ENCODE measurements at regions not wholly inside any gene's neighbourhood (a gene's known extent, or its start where the extent isn't known, plus 50 kb on each side); places are given as distances from the start of the nearest gene placed in this dataset.
"Not testable (repeated sequence)": the region's sequence is repeated elsewhere in the genome, so short reads cannot be mapped to it uniquely, and the experiment has no call there.

- DNase-seq (ENCODE audit: low read depth): no peak
These were observed 199.7 kb downstream of the CRLF2 start for GRCh38 chrX:1012678-1013300.

- DNase-seq (ENCODE audit: low read depth): no peak
These were observed 200.7 kb downstream of the CRLF2 start for GRCh38 chrX:1011691-1012283.

GRCh38 chrX:1009771-1010170 is 202.7 kb downstream of the CRLF2 start:
- DNase-seq (ENCODE audit: low read depth): no peak

GRCh38 chrX:1006156-1006730 is 206.2 kb downstream of the CRLF2 start:
- no peak for DNase-seq (ENCODE audit: low read depth)

- no peak for DNase-seq (ENCODE audit: low read depth)
These were observed 209.8 kb downstream of the CRLF2 start for GRCh38 chrX:1002611-1003010.

- peak; percentile 25 for DNase-seq (ENCODE audit: low read depth)
These were observed 214.8 kb downstream of the CRLF2 start for GRCh38 chrX:997631-998137.

- no peak for DNase-seq (ENCODE audit: low read depth)
These were observed 217.7 kb downstream of the CRLF2 start for GRCh38 chrX:994780-995179.

- peak; percentile 100 for DNase-seq (ENCODE audit: low read depth)
These were observed 222.4 kb downstream of the CRLF2 start for GRCh38 chrX:989959-990510.

GRCh38 chrX:988530-988929 is 223.9 kb downstream of the CRLF2 start:
- DNase-seq (ENCODE audit: low read depth): not testable (repeated sequence)

GRCh38 chrX:981791-982626 is 230.4 kb downstream of the CRLF2 start:
- DNase-seq (ENCODE audit: low read depth): peak; percentile 70

- DNase-seq (ENCODE audit: low read depth): no peak
These were observed 231.7 kb downstream of the CRLF2 start for GRCh38 chrX:980587-981235.

GRCh38 chrX:979127-979526 is 233.3 kb downstream of the CRLF2 start:
- DNase-seq (ENCODE audit: low read depth): not testable (repeated sequence)

GRCh38 chrX:973010-973632 is 239.3 kb downstream of the CRLF2 start:
- DNase-seq (ENCODE audit: low read depth): no peak

- DNase-seq (ENCODE audit: low read depth): no peak
These were observed 244.1 kb downstream of the CRLF2 start for GRCh38 chrX:968148-968965.

- DNase-seq (ENCODE audit: low read depth): no peak
These were observed 245.9 kb downstream of the CRLF2 start for GRCh38 chrX:966396-967070.

GRCh38 chrX:964831-965416 is 247.5 kb downstream of the CRLF2 start:
- peak; percentile 32 for DNase-seq (ENCODE audit: low read depth)

GRCh38 chrX:960821-961220 is 251.6 kb downstream of the CRLF2 start:
- DNase-seq (ENCODE audit: low read depth): no peak

GRCh38 chrX:959595-959994 is 252.9 kb downstream of the CRLF2 start:
- DNase-seq (ENCODE audit: low read depth): no peak

- DNase-seq (ENCODE audit: low read depth): not testable (repeated sequence)
These were observed 257.2 kb downstream of the CRLF2 start for GRCh38 chrX:955168-955781.
